ENCODE measurements at regions not wholly inside any gene's neighbourhood (a gene's known extent, or its start where the extent isn't known, plus 50 kb on each side); places are given as distances from the start of the nearest gene placed in this dataset.

GRCh38 chr9:89843074-89843473 is 238.3 kb downstream of the GADD45G start:
- no peak for TF ChIP-seq POLR2AphosphoS5 (IDR thresholded peaks at IDR 0.05; ENCODE audit: borderline replicate concordance, low read depth, low read length)
- no peak for TF ChIP-seq EZH2 (IDR thresholded peaks at IDR 0.05)
